ENCODE measurements at regions not wholly inside any gene's neighbourhood (a gene's known extent, or its start where the extent isn't known, plus 50 kb on each side); places are given as distances from the start of the nearest gene placed in this dataset.

- WGBS, 2 donors (ENCODE audit: low coverage in 1 of 2): 64 to 85% methylated on average over 2 of the region's 2 CpGs
- H3K4me3 ChIP-seq: no peak overlapping the region
- intact Hi-C loops (cut with DNase I; ENCODE audit: low total_unique reads) (no loop called here), in situ Hi-C loops (cut with MboI; ENCODE audit: low pct_ligation_motif_present in 1 of 4, low pct_unique_long_range_greater_than_20kb in 1 of 4, low sequenced_read_pairs in 3 of 4) (loop anchor here in 1 of 4 donors (25.0 kb wide), 2 partner anchors 100 to 1025 kb away; no protein-coding TSS in a partner anchor)
- no peaks in the 10 kb centered on the region for H3K9me3 ChIP-seq
- TF ChIP-seq CTCF (IDR thresholded peaks at IDR 0.05) (no peak), POLR2A (IDR thresholded peaks at IDR 0.05) (no peak), EP300 (IDR thresholded peaks at IDR 0.05; ENCODE audit: low read depth) (no peak), POLR2AphosphoS5 (IDR thresholded peaks at IDR 0.05) (no peak)
- DNase-seq: no peak
- H3K27ac ChIP-seq: no peak overlapping the region
- no peaks in the 10 kb centered on the region for H3K4me1 ChIP-seq
- no peaks in the 10 kb centered on the region for H3K27me3 ChIP-seq
- H3K36me3 ChIP-seq: no peaks in the 10 kb centered on the region
Measured at GRCh38 chr20:6837730-6838129, 70.2 kb downstream of the BMP2 start.

GRCh38 chr20:6838181-6838826 lies 70.8 kb downstream of the BMP2 start:
- Histone ChIP-seq H3K36me3 (no peaks in the 10 kb centered on the region), H3K9me3 (no peaks in the 10 kb centered on the region), H3K4me3 (no peak overlapping the region), H3K4me1 (no peaks in the 10 kb centered on the region), H3K27ac (no peak overlapping the region), H3K27me3 (no peaks in the 10 kb centered on the region)
- TF ChIP-seq POLR2A (IDR thresholded peaks at IDR 0.05): no peak
- no peak for TF ChIP-seq EP300 (IDR thresholded peaks at IDR 0.05; ENCODE audit: low read depth)
- DNase-seq: no peak
- in situ Hi-C loops (cut with MboI; ENCODE audit: low pct_ligation_motif_present in 1 of 4, low pct_unique_long_range_greater_than_20kb in 1 of 4, low sequenced_read_pairs in 3 of 4) (loop anchor here in 1 of 4 donors (25.0 kb wide), 2 partner anchors 101 to 1024 kb away; no protein-coding TSS in a partner anchor), intact Hi-C loops (cut with DNase I; ENCODE audit: low total_unique reads) (no loop called here)
- 79 to 84% methylated on average over 6 to 11 of the region's 11 CpGs for WGBS, 2 donors (ENCODE audit: low coverage in 1 of 2)

DNA sequence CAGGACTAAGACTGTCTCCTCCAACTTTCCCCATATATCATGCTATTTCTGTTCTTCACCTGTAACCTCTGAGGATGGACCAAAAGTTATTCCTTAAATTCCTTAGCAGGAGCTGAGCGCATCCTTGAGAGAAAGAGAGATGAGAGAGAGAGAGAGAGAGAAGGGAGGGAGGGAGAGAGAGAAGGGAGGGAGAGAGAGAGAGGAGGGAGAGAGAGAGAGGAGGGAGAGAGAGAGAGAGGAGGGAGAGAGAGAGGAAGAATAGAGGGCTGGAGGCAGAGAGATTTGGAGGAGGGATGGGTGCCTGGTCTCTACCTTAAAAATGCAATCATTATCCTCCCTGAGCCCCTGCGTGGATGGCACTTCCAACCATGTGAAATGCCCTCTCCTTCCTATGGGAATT lies 73.6 kb downstream of the BMP2 start:
- TF ChIP-seq POLR2A (IDR thresholded peaks at IDR 0.05): no peak
- no peak for TF ChIP-seq POLR2AphosphoS5 (IDR thresholded peaks at IDR 0.05)
- no peak for TF ChIP-seq CTCF (IDR thresholded peaks at IDR 0.05)
- TF ChIP-seq EP300 (IDR thresholded peaks at IDR 0.05; ENCODE audit: low read depth): no peak
- 80 to 83% methylated on average over 1 to 2 of the region's 2 CpGs for WGBS, 2 donors (ENCODE audit: low coverage in 1 of 2)
- Histone ChIP-seq H3K9me3 (no peaks in the 10 kb centered on the region), H3K4me1 (no peaks in the 10 kb centered on the region), H3K36me3 (no peaks in the 10 kb centered on the region), H3K27me3 (no peaks in the 10 kb centered on the region), H3K4me3 (no peak overlapping the region), H3K27ac (no peak overlapping the region)
- intact Hi-C loops (cut with DNase I; ENCODE audit: low total_unique reads) (no loop called here), in situ Hi-C loops (cut with MboI; ENCODE audit: low pct_ligation_motif_present in 1 of 4, low pct_unique_long_range_greater_than_20kb in 1 of 4, low sequenced_read_pairs in 3 of 4) (loop anchor here in 1 of 4 donors (25.0 kb wide), 2 partner anchors 104 to 1021 kb away; no protein-coding TSS in a partner anchor)
- no peak for DNase-seq

DNA sequence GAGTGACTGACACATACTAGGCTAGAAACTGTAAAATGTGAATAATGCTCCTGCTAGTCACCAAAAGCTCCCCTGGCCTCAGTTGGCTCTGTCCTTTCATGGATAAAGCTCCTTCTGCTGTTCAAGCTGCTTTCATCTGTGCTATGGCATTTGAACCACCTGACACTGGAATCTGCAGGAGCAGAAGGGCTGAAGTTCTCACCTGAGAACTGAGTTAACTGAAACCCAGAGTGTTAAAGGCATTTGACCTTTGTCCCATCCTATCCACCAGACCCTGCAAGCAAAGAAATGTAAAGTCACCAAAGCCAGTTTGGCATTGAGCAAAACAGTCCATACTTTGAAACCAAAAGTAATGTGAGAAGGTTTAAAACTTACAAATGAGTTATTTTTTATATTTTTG lies 77.7 kb downstream of the BMP2 start:
- Histone ChIP-seq H3K4me3 (no peak overlapping the region), H3K36me3 (no peaks in the 10 kb centered on the region), H3K27ac (no peak overlapping the region), H3K9me3 (no peaks in the 10 kb centered on the region), H3K27me3 (no peaks in the 10 kb centered on the region), H3K4me1 (no peaks in the 10 kb centered on the region)
- in situ Hi-C loops (cut with MboI; ENCODE audit: low pct_ligation_motif_present in 1 of 4, low pct_unique_long_range_greater_than_20kb in 1 of 4, low sequenced_read_pairs in 3 of 4): loop anchor here in 1 of 4 donors (25.0 kb wide), 2 partner anchors 108 to 1017 kb away; no protein-coding TSS in a partner anchor
- intact Hi-C loops (cut with DNase I; ENCODE audit: low total_unique reads): no loop called here
- no peak for DNase-seq
- TF ChIP-seq POLR2AphosphoS5 (IDR thresholded peaks at IDR 0.05) (no peak), CTCF (IDR thresholded peaks at IDR 0.05) (no peak), POLR2A (IDR thresholded peaks at IDR 0.05) (no peak), EP300 (IDR thresholded peaks at IDR 0.05; ENCODE audit: low read depth) (no peak)

All from transverse colon (tissue), 4 donors.